ENCODE measurements at regions not wholly inside any gene's neighbourhood (a gene's known extent, or its start where the extent isn't known, plus 50 kb on each side); places are given as distances from the start of the nearest gene placed in this dataset.

- TF ChIP-seq CTCF (conservative IDR thresholded peaks at IDR 0.05; ENCODE audit: low read depth, low read length) = no peak
- no peak for DNase-seq (ENCODE audit: low read depth)
- H3K4me3 ChIP-seq (ENCODE audit: low read length) = no peak overlapping the region
These were observed 437.0 kb downstream of the SIPA1L2 start for GRCh38 chr1:232192781-232193450.

- no peak for TF ChIP-seq CTCF (conservative IDR thresholded peaks at IDR 0.05; ENCODE audit: low read depth, low read length)
- DNase-seq (ENCODE audit: low read depth) = no peak
- no peak overlapping the region for H3K4me3 ChIP-seq (ENCODE audit: low read length)
These were observed 438.4 kb downstream of the SIPA1L2 start for GRCh38 chr1:232191560-232191959.

- H3K4me3 ChIP-seq (ENCODE audit: low read length) = no peak overlapping the region
- no peak for DNase-seq (ENCODE audit: low read depth)
- TF ChIP-seq CTCF (conservative IDR thresholded peaks at IDR 0.05; ENCODE audit: low read depth, low read length) = no peak
These were observed 441.6 kb downstream of the SIPA1L2 start for GRCh38 chr1:232188318-232188717.

GRCh38 chr1:232186931-232187330, 443.0 kb downstream of the SIPA1L2 start:
- no peak overlapping the region for H3K4me3 ChIP-seq (ENCODE audit: low read length)
- TF ChIP-seq CTCF (conservative IDR thresholded peaks at IDR 0.05; ENCODE audit: low read depth, low read length) = no peak
- DNase-seq (ENCODE audit: low read depth) = no peak

GRCh38 chr1:232184561-232185530, 445.1 kb downstream of the SIPA1L2 start:
- no peak overlapping the region for H3K4me3 ChIP-seq (ENCODE audit: low read length)
- DNase-seq (ENCODE audit: low read depth) = no peak
- TF ChIP-seq CTCF (conservative IDR thresholded peaks at IDR 0.05; ENCODE audit: low read depth, low read length) = no peak

- H3K4me3 ChIP-seq (ENCODE audit: low read length) = no peak overlapping the region
- no peak for DNase-seq (ENCODE audit: low read depth)
- TF ChIP-seq CTCF (conservative IDR thresholded peaks at IDR 0.05; ENCODE audit: low read depth, low read length) = no peak
These were observed 446.1 kb downstream of the SIPA1L2 start for GRCh38 chr1:232183802-232184201.

Measured in retinal pigment epithelial cell (primary cell).